Stomach (tissue), 8 donors: ENCODE measurements at regions not wholly inside any gene's neighbourhood (a gene's known extent, or its start where the extent isn't known, plus 50 kb on each side); places are given as distances from the start of the nearest gene placed in this dataset.
A peak's percentile ranks its signal among the peaks of the same experiment; 100 is the strongest.
"Not testable (repeated sequence)": the region's sequence is repeated elsewhere in the genome, so short reads cannot be mapped to it uniquely, and the experiment has no call there.

Experiments used
- DNase-seq, 2 donors: peaks; one replicate each; pipeline versions ENCODE4 v3.0.0 to v3.0.0-alpha.2; 2013 to 2019
- H3K27ac ChIP-seq, 5 donors: fragments of 200-600 bp in 4 of 5; sonication (generic) in 4 of 5; one replicate each; pipeline ENCODE4 v1.5.1; 2013 to 2019; ENCODE audit warnings: mild to moderate bottlenecking in 1 of 5, moderate library complexity in 1 of 5
- H3K27me3 ChIP-seq, 3 donors: fragments of 200-600 bp; sonication (generic); one replicate each; pipeline ENCODE4 v1.5.1; 2017 to 2019; ENCODE audit warnings: mixed run types in 1 of 3
- H3K36me3 ChIP-seq, 4 donors: fragments of 200-600 bp; sonication (generic); 1 replicate in 3 of 4; 2 replicates in 1 of 4; pipeline ENCODE4 v1.5.1; 2016 to 2019
- H3K4me1 ChIP-seq, 4 donors: fragments of 200-600 bp; sonication (generic); one replicate each; pipeline ENCODE4 v1.5.1; 2016 to 2019
- H3K4me3 ChIP-seq, 4 donors: fragments of 200-600 bp; sonication (generic) in 3 of 4; one replicate each; pipeline ENCODE4 v1.5.1; 2016 to 2019; ENCODE audit warnings: mild to moderate bottlenecking in 1 of 4
- H3K9me3 ChIP-seq, 4 donors: fragments of 200-600 bp; sonication (generic); one replicate each; pipeline ENCODE4 v1.5.1; 2016 to 2019
- EP300 ChIP-seq: sonication (generic); formaldehyde crosslinking; IDR thresholded peaks from one replicate; pipeline ENCODE4 v1.6.1; 2017; ENCODE audit warnings: antibody characterized with exemption
- POLR2A ChIP-seq, 4 donors: fragments of 450-650 bp; IDR thresholded peaks; one replicate each; pipeline ENCODE4 v1.6.1; 2016; ENCODE audit warnings: antibody characterized with exemption in 4 of 4, control low read depth in 2 of 4, mild to moderate bottlenecking in 1 of 4, moderate library complexity in 1 of 4
- POLR2AphosphoS5 ChIP-seq, 3 donors: sonication (generic); formaldehyde crosslinking; IDR thresholded peaks; one replicate each; pipeline ENCODE4 v1.6.1; 2016; ENCODE audit warnings: antibody characterized with exemption in 3 of 3
- WGBS, 5 donors: extraction: QIAGEN DNeasy Blood & Tissue Kit in 3 of 5; methylation state at CpG; one replicate each; pipeline versions ENCODE4 v1.1.5 to v1.1.7; 2013 to 2018; 5-methylcytosine and 5-hydroxymethylcytosine counted together
- intact Hi-C: fragments of 100-400 bp; cut with DNase I; formaldehyde crosslinking; loops from one replicate; pipeline ENCODE4 v1.15.1; 2023; ENCODE audit warnings: low total_unique reads
- TF ChIP-seq, protein P1 (sequence below), 7 experiments: fragments of 450-650 bp in 4 of 7; fragments of 200-600 bp in 3 of 7; sonication (generic) in 3 of 7; IDR thresholded peaks; one replicate each; pipeline ENCODE4 v1.5.1; 2016 to 2019; ENCODE audit warnings: antibody characterized with exemption in 7 of 7, control low read depth in 2 of 7, mild to moderate bottlenecking in 1 of 7
- donor health status: healthy with polysubstance abuse.
- donor health status: Bipolar disorder and iron deficiency.
- donor health status: healthy.

- Histone ChIP-seq H3K27me3 (no peaks in the 10 kb centered on the region), H3K36me3 (no peaks in the 10 kb centered on the region), H3K9me3 (no peaks in the 10 kb centered on the region), H3K4me3 (no peak overlapping the region), H3K4me1 (peaks cover 0 to 25% (median 9%) of the 10 kb centered on the region in 4 donors), H3K27ac (no peak overlapping the region)
- DNase-seq: no peak
- 83 to 90% (median 87%) methylated on average over 3 of the region's 3 CpGs for whole genome bisulfite sequencing, 5 donors
- intact Hi-C loops: no loop called here
- TF ChIP-seq POLR2AphosphoS5 (IDR thresholded peaks at IDR 0.05) (no peak), EP300 (no peak), POLR2A (IDR thresholded peaks at IDR 0.05) (no peak)
- TF ChIP-seq, protein P1, sequence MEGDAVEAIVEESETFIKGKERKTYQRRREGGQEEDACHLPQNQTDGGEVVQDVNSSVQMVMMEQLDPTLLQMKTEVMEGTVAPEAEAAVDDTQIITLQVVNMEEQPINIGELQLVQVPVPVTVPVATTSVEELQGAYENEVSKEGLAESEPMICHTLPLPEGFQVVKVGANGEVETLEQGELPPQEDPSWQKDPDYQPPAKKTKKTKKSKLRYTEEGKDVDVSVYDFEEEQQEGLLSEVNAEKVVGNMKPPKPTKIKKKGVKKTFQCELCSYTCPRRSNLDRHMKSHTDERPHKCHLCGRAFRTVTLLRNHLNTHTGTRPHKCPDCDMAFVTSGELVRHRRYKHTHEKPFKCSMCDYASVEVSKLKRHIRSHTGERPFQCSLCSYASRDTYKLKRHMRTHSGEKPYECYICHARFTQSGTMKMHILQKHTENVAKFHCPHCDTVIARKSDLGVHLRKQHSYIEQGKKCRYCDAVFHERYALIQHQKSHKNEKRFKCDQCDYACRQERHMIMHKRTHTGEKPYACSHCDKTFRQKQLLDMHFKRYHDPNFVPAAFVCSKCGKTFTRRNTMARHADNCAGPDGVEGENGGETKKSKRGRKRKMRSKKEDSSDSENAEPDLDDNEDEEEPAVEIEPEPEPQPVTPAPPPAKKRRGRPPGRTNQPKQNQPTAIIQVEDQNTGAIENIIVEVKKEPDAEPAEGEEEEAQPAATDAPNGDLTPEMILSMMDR (IDR thresholded peaks at IDR 0.05): no peak
Observed at GRCh38 chr4:173991814-173992213, 291.7 kb downstream of the FBXO8 start.

- DNase-seq: no peak
- no peak overlapping the region for H3K4me3 ChIP-seq
- intact Hi-C loops: no loop called here
- peaks cover 0 to 25% (median 9%) of the 10 kb centered on the region in 4 donors for H3K4me1 ChIP-seq
- H3K9me3 ChIP-seq: no peaks in the 10 kb centered on the region
- TF ChIP-seq, protein P1 (IDR thresholded peaks at IDR 0.05): no peak
- no peak for TF ChIP-seq POLR2AphosphoS5 (IDR thresholded peaks at IDR 0.05)
- no peak for TF ChIP-seq POLR2A (IDR thresholded peaks at IDR 0.05)
- TF ChIP-seq EP300: no peak
- H3K27me3 ChIP-seq: no peaks in the 10 kb centered on the region
- no peaks in the 10 kb centered on the region for H3K36me3 ChIP-seq
- 23 to 48% (median 41%) methylated on average over 1 of the region's 1 CpG for WGBS, 5 donors
- H3K27ac ChIP-seq: peak overlapping the region in 1 of 5 donors; percentile 61
Observed at GRCh38 chr4:173991316-173991715, 292.2 kb downstream of the FBXO8 start.

- 16 to 37% (median 23%) methylated on average over 8 to 9 of the region's 9 CpGs for WGBS, 5 donors
- H3K4me1 ChIP-seq: peaks cover 0 to 25% (median 9%) of the 10 kb centered on the region in 4 donors
- intact Hi-C loops: no loop called here
- DNase-seq: peak; percentile 35 to 78
- H3K9me3 ChIP-seq: no peaks in the 10 kb centered on the region
- H3K27ac ChIP-seq: peak overlapping the region in 1 of 5 donors; percentile 61
- H3K27me3 ChIP-seq: no peaks in the 10 kb centered on the region
- no peak overlapping the region for H3K4me3 ChIP-seq
- H3K36me3 ChIP-seq: no peaks in the 10 kb centered on the region
- TF ChIP-seq EP300 (no peak), POLR2AphosphoS5 (IDR thresholded peaks at IDR 0.05) (peak in 2 of 3 donors; percentile 17 to 33)
Observed at GRCh38 chr4:173990869-173991210, 292.6 kb downstream of the FBXO8 start.

DNA sequence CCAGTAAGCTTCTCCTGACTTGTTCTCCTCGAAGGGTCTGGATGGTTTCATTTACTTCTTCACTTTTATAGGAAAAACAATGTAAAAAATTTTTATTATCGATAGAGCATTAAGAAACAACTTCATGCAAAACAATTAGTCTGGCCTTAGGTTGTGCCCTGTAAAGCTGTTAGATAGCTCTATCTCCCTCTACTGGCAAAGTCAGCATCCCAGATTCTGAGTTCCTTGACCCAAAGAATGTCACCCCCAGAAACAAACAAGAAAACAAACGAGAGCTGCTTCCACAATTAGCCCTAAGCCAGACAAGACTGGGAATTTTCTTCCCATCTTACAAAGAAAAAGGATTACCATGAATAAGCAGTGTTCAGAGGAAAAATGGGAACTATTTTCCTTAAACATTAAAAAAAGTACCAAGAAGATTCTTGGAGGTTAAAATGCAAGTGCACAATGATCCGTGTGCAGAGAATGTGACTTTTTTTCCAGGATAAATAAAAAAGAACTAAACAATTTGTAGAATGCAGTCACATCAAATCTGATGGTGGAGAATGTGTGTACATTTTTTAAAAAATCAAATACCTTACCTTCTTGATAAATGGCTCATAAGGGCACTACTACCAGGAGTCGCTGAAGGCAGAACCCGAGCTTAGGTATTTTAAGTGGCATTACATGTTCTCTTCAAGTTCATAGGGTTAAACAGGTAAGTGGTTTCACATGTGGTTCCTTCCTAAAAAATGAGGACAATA, 293.2 kb downstream of the FBXO8 start:
- no peak overlapping the region for H3K4me3 ChIP-seq
- 21 to 35% (median 23%) methylated on average over 6 of the region's 6 CpGs for WGBS, 5 donors
- peaks cover 0 to 25% (median 9%) of the 10 kb centered on the region in 4 donors for H3K4me1 ChIP-seq
- no peaks in the 10 kb centered on the region for H3K9me3 ChIP-seq
- peak in 1 of 2 donors; percentile 65 for DNase-seq
- TF ChIP-seq, protein P1 (IDR thresholded peaks at IDR 0.05): peak in 4 of 7 experiments; percentile 25 to 42 (median 36)
- TF ChIP-seq EP300 (no peak), POLR2A (IDR thresholded peaks at IDR 0.05) (no peak)
- intact Hi-C loops: no loop called here
- no peaks in the 10 kb centered on the region for H3K27me3 ChIP-seq
- H3K36me3 ChIP-seq: no peaks in the 10 kb centered on the region
- H3K27ac ChIP-seq: peak overlapping the region in 1 of 5 donors; percentile 61

- H3K4me1 ChIP-seq, H3K9me3 ChIP-seq, H3K4me3 ChIP-seq, DNase-seq, H3K27me3 ChIP-seq, H3K27ac ChIP-seq, intact Hi-C loops, H3K36me3 ChIP-seq: not testable (repeated sequence)
- WGBS, 5 donors: 73 to 91% (median 83%) methylated on average over 3 to 4 of the region's 4 CpGs
Observed at GRCh38 chr4:173963523-173963922, 319.9 kb downstream of the FBXO8 start.
